GM12872 (cell line): ENCODE measurements at regions not wholly inside any gene's neighbourhood (a gene's known extent, or its start where the extent isn't known, plus 50 kb on each side); places are given as distances from the start of the nearest gene placed in this dataset.

Source experiments
- TF ChIP-seq, protein P1 (sequence below): IDR thresholded peaks from 3 replicates; pipeline ENCODE4 v1.5.1; 2011; ENCODE audit warnings: low read depth, mild to moderate bottlenecking, low read length, moderate library complexity; ENCODE audit not compliant: insufficient read depth

DNA sequence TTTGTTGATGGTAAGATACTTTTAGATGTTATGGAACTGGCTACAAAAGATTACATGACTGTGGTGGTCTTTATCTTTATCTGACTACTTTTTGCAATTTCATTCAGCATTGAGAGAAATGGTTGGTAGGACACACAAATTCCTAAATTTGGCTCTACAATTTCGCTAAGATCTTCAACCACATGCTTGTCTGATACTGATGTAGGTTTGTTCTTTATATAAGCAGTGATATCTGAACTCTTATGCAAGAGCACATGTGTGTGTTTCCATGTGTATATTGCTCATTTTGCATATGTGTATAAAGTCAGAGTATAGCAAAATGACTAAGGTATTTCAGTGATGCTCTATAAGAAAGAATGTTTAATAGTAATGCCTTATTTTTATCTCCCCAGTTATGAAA, 501.5 kb downstream of the ARL4A start:
- TF ChIP-seq, protein P1, sequence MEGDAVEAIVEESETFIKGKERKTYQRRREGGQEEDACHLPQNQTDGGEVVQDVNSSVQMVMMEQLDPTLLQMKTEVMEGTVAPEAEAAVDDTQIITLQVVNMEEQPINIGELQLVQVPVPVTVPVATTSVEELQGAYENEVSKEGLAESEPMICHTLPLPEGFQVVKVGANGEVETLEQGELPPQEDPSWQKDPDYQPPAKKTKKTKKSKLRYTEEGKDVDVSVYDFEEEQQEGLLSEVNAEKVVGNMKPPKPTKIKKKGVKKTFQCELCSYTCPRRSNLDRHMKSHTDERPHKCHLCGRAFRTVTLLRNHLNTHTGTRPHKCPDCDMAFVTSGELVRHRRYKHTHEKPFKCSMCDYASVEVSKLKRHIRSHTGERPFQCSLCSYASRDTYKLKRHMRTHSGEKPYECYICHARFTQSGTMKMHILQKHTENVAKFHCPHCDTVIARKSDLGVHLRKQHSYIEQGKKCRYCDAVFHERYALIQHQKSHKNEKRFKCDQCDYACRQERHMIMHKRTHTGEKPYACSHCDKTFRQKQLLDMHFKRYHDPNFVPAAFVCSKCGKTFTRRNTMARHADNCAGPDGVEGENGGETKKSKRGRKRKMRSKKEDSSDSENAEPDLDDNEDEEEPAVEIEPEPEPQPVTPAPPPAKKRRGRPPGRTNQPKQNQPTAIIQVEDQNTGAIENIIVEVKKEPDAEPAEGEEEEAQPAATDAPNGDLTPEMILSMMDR = no peak

DNA sequence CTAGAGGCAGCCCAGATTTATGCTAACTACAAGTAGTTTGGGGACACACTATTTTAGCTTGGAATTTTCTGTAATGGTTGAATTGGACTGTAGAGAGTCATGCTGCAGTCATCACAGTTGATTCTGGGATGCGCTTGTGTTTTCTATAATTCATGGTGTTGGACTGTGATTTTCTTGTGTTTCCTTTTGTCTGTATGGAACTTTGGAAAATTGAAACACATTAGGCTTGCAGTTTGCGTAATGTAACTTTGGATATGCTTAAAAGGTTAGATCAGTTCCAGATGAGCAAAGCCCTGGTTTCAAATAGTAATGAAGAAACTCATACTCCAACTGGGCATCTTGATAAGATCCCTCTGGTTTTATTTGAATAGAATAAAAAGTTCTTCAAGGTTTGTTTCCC, 502.2 kb downstream of the ARL4A start:
- TF ChIP-seq, protein P1 = no peak

GRCh38 chr7:13197501-13197900, 510.1 kb downstream of the ARL4A start:
- TF ChIP-seq, protein P1 = no peak

DNA sequence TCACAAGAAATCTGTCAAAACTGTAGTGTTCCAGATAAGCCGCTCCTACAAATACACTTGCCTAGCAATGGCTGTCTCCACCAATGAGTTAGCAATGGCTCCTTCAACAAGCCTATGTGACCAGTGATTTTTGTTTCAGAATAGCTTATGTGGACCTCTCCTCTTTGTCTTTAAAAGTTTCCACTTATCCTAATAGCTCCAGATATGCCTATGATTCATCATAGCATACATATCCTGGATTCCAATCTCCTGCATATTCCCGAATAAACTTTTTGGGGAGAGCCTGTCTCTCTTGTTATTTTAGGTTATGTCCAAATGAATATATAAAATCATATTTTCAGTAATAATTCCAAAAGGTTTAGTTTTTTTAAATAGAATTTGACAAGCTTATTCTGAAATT, 510.6 kb downstream of the ARL4A start:
- TF ChIP-seq, protein P1 = no peak

DNA sequence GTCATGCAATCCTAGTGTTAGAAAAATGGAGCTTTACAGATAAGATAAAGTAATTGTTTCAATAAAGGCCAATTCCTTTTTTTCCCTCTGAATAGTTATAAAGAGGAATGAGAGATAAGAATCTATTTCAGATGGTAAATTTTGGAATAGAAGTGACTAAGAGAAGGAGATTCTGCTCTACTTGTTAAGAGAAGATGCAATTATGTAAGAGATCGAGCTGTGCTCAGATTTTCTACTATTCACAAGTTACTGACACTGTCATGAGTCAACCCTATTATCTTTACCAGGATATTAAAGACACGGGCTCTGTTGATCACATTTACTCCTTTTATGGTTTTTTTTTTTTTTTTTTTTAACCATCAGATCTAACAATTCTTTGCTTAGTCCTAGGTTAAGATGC, 511.3 kb downstream of the ARL4A start:
- TF ChIP-seq, protein P1 = no peak

GRCh38 chr7:13201628-13202027, 514.2 kb downstream of the ARL4A start:
- TF ChIP-seq, protein P1 = no peak

DNA sequence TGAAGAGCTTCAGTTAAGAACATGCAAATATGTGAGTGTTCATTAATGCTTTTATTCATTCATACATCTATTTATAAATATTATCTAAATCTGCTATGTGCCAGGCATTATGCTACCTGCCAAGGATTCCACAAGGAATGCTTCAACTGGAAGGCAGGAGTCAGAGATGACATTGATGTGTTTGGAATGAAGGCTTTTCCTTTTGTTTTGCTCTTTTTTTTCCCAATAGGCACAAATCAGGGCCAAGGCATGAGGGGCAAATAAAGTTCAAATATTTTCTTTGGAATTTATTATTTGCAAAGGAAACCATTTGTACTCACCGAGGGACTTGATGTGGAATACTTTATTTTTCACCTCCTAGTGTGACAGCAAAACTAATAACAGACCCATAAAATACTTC, 530.3 kb downstream of the ARL4A start:
- TF ChIP-seq, protein P1 = no peak

GRCh38 chr7:13225068-13225467, 537.6 kb downstream of the ARL4A start:
- TF ChIP-seq, protein P1 = no peak
